Smooth muscle cell of the brain vasculature (primary cell): ENCODE measurements at regions not wholly inside any gene's neighbourhood (a gene's known extent, or its start where the extent isn't known, plus 50 kb on each side); places are given as distances from the start of the nearest gene placed in this dataset.

Experiments
- DNase-seq: peaks from one replicate; pipeline ENCODE4 v3.0.0-alpha.2; 2012; ENCODE audit warnings: low read depth, low spot score

DNA sequence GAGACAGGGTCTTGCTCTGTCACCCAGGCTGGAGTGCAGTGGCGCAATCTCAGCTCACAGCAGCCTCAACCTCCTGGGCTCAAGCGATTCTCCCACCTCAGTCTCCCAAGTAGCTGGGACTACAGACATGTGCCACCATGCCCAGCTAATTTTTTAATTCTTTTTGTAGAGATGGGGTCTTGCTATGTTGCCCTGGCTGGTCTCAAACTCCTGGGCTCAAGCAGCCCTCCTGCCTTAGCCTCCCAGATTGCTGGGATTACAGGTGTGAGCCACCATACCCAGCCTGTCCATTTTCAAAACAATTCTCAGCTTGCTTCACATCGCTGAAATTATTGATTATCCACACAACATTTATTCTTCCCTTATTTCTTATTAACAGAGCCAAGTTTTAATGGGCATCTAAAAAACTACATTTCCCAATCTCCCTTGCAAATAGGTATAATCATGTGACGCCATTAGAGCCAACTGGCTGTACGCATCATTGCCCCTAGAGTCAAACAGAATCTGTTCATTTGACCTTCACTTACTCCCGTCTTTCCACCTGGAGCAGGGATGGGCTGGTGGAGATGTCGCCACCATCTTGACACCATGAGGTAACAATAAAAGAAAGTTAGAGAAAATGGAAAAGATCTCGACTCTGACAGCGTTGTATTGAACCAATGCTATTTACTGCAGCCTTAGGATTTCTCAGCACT is 148.0 kb upstream of the FOXF1 start:
- DNase-seq: no peak

- DNase-seq: no peak
Observed at GRCh38 chr16:86363057-86363490, 147.3 kb upstream of the FOXF1 start.

- no peak for DNase-seq
Observed at GRCh38 chr16:86363836-86364618, 146.3 kb upstream of the FOXF1 start.

- no peak for DNase-seq
Observed at GRCh38 chr16:86364653-86365380, 145.5 kb upstream of the FOXF1 start.

DNA sequence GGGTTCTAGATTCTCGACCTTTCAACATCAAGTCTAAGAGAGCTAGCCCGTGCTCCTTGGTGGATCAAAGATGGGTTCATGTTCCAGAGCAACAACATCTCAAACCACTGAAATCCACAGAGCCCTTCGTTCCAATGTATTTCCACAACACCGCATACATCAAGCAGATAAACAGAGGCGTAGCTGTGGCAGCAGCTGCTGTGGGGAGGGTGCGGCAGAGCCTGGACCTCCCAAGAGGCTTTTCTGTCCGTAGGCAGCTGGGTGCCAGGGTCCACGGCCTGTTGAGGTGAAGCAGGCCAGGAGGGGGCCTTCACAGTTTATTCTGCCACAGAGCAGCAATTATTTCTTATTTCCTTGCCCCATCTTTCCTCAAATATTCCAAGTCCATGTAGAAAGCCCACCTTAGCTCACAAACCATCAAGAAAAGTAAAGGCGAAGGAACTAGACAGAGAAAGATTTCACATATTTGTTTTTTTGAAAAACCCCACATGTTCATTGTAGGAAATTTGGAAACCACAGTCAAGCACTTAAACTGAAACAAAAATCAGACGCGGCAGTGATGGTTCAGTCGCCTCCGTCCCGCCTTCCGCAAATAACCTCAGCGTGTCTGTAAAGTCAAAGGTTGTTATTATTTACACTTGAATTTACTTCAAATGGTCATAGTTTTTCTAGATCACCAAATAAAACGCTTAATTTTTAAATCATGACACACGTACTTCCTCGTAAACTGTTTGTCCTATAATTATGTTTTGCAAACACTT is 144.6 kb upstream of the FOXF1 start:
- no peak for DNase-seq

- no peak for DNase-seq
Observed at GRCh38 chr16:86366481-86366880, 143.8 kb upstream of the FOXF1 start.

GRCh38 chr16:86367291-86368072 is 142.8 kb upstream of the FOXF1 start:
- no peak for DNase-seq

- DNase-seq: no peak
Observed at GRCh38 chr16:86368261-86368660, 142.1 kb upstream of the FOXF1 start.

GRCh38 chr16:86370062-86370461 is 140.3 kb upstream of the FOXF1 start:
- no peak for DNase-seq

- no peak for DNase-seq
Observed at GRCh38 chr16:86371083-86371803, 139.1 kb upstream of the FOXF1 start.

GRCh38 chr16:86372193-86372592 is 138.1 kb upstream of the FOXF1 start:
- no peak for DNase-seq

GRCh38 chr16:86373276-86373901 is 136.9 kb upstream of the FOXF1 start:
- DNase-seq: no peak

DNA sequence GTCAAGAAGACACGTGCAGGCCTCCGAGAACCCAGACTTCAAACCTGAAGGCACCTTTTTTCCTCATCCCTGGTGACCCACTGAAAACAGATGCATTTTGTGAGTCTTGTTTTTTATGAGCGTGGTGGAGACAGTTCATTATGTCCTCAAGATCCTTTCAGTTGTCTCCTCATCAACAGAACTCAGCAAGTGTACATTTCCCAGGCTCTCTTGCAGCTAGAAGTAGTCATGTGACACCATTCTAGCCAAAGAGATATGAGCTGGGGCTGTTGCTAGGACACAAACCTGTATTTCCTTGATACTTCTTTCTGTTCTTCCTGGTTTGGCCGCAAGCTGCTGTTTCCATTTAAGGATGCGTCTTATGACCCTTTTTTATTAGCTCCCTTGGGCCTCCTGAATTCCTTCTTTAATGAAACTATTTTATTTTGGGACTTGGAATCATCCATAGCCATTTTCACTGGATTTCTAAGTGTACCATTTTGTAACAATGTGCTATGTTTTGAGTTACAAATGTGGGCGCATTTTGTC is 135.7 kb upstream of the FOXF1 start:
- DNase-seq: no peak

DNA sequence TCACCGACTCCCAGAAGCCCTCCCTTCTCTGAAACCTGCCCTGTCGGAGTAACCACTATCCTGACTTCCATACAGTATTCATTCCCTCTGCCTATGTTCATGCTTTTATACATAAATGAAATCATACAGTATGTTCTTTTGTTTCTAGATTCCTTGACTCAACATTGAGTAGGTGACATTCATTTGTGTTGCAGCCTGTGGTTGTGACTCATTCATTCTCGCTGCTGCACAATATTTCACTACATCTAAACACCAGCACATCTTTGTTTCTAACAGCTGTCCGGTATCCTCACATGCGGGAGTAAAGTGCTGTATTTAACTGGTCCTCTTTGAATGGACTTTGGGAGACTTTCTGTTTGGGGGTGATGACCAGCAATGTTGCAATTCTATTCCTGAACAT is 135.0 kb upstream of the FOXF1 start:
- DNase-seq: no peak

- no peak for DNase-seq
Observed at GRCh38 chr16:86375851-86376250, 134.5 kb upstream of the FOXF1 start.

- DNase-seq: no peak
Observed at GRCh38 chr16:86376837-86377236, 133.5 kb upstream of the FOXF1 start.

- no peak for DNase-seq
Observed at GRCh38 chr16:86377251-86378022, 132.9 kb upstream of the FOXF1 start.

- DNase-seq: no peak
Observed at GRCh38 chr16:86378128-86378527, 132.2 kb upstream of the FOXF1 start.
